GM19328 (cell line): ENCODE measurements at regions not wholly inside any gene's neighbourhood (a gene's known extent, or its start where the extent isn't known, plus 50 kb on each side); places are given as distances from the start of the nearest gene placed in this dataset.

Experiments used
- ATAC-seq: cut with Tn5 transposase; IDR thresholded peaks from one replicate; pipeline ENCODE4 v1.9.1; 2021; ENCODE audit warnings: mild to moderate bottlenecking, moderate library complexity; ENCODE audit not compliant: unreplicated experiment

- ATAC-seq = no peak
These were observed 287.6 kb downstream of the CASP12 start for GRCh38 chr11:104610635-104611034.

GRCh38 chr11:104609311-104610085 lies 288.8 kb downstream of the CASP12 start:
- peak; percentile 81 for ATAC-seq

GRCh38 chr11:104602643-104603042 lies 295.6 kb downstream of the CASP12 start:
- no peak for ATAC-seq

- no peak for ATAC-seq
These were observed 303.9 kb downstream of the CASP12 start for GRCh38 chr11:104594228-104594958.

- no peak for ATAC-seq
These were observed 309.3 kb downstream of the CASP12 start for GRCh38 chr11:104588970-104589369.

- no peak for ATAC-seq
These were observed 309.8 kb downstream of the CASP12 start for GRCh38 chr11:104588446-104588845.

- no peak for ATAC-seq
These were observed 313.4 kb downstream of the CASP12 start for GRCh38 chr11:104584823-104585222.

GRCh38 chr11:104583857-104584256 lies 314.4 kb downstream of the CASP12 start:
- no peak for ATAC-seq

GRCh38 chr11:104582431-104582830 lies 315.8 kb downstream of the CASP12 start:
- ATAC-seq = no peak

- ATAC-seq = no peak
These were observed 316.8 kb downstream of the CASP12 start for GRCh38 chr11:104581246-104581980.

- no peak for ATAC-seq
These were observed 324.7 kb downstream of the CASP12 start for GRCh38 chr11:104573441-104573990.

- no peak for ATAC-seq
These were observed 326.0 kb downstream of the CASP12 start for GRCh38 chr11:104572279-104572678.

GRCh38 chr11:104570078-104570701 lies 328.1 kb downstream of the CASP12 start:
- ATAC-seq = no peak

GRCh38 chr11:104565583-104565961 lies 332.7 kb downstream of the CASP12 start:
- ATAC-seq = no peak

- no peak for ATAC-seq
These were observed 333.2 kb downstream of the CASP12 start for GRCh38 chr11:104564921-104565582.

- no peak for ATAC-seq
These were observed 341.5 kb downstream of the CASP12 start for GRCh38 chr11:104556606-104557301.

- no peak for ATAC-seq
These were observed 349.2 kb downstream of the CASP12 start for GRCh38 chr11:104549019-104549418.

GRCh38 chr11:104547996-104548661 lies 350.1 kb downstream of the CASP12 start:
- ATAC-seq = no peak

GRCh38 chr11:104546501-104546900 lies 351.8 kb downstream of the CASP12 start:
- ATAC-seq = no peak
